ENCODE measurements at regions not wholly inside any gene's neighbourhood (a gene's known extent, or its start where the extent isn't known, plus 50 kb on each side); places are given as distances from the start of the nearest gene placed in this dataset.

GRCh38 chr6:15790116-15790515, 127.3 kb upstream of the DTNBP1 start:
- DNase-seq (no peak), ATAC-seq (replicated peaks in 1 of 4) (no peak)
- H3K36me3 Mint-ChIP-seq: no peaks in the 10 kb centered on the region
- H3K27me3 ChIP-seq (replicated peaks in 1 of 2; ENCODE audit: control insufficient read depth in 2 of 2, extremely low read depth in 1 of 2, insufficient read depth in 2 of 2, low read length in 1 of 2): no peaks in the 10 kb centered on the region
- H3K4me3 Mint-ChIP-seq: no peak overlapping the region
- H3K4me1 ChIP-seq (ENCODE audit: control insufficient read depth in 1 of 2, extremely low read depth in 1 of 2, insufficient read depth in 2 of 2, low read length in 2 of 2): no peaks in the 10 kb centered on the region
- ChIA-PET CTCF (no interaction called here), POLR2A (interaction anchor here in 1 of 2 donors (0.6 kb wide), 1 partner anchor 11 kb away, joined by 3 read pairs; no protein-coding TSS in a partner anchor)
- no peak overlapping the region for H3K27ac ChIP-seq (ENCODE audit: low read length)
- no peak overlapping the region for H3K4me3 ChIP-seq (ENCODE audit: control insufficient read depth in 1 of 2, extremely low read depth in 1 of 2, low read length in 1 of 2)
- no peak overlapping the region for H3K27ac Mint-ChIP-seq
- H3K9me3 ChIP-seq: no peaks in the 10 kb centered on the region
- WGBS (ENCODE audit: insufficient coverage): no CpG with 5 or more reads among the region's 1 CpG
- H3K4me1 Mint-ChIP-seq: no peaks in the 10 kb centered on the region
- peaks cover 0 to 2% of the 10 kb centered on the region in 2 donors for H3K27me3 Mint-ChIP-seq
- H3K9me3 Mint-ChIP-seq: peaks cover 0 to 4% (median 0%) of the 10 kb centered on the region in 3 donors
- H3K36me3 ChIP-seq (ENCODE audit: control insufficient read depth in 2 of 2, extremely low read depth in 1 of 2, insufficient read depth in 1 of 2, low read length in 1 of 2): no peaks in the 10 kb centered on the region

DNA sequence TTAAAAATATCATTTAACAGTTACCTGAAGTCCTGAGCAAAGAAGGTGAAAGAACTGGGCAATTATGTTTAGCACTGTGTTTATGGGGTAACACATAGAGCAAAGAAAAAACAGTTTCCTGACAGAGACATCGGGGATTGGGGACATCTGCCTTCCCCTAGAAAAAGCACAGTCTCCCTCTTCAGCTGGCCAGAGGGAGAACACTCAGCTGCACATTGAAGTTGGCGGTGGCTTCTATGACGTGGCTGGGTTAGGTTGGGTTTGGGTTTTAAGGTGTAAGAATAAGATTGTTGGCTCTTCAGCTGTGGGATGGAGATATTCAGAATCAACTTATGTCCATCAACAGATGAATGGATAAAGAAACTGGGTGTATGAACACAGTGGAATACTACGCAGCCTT, 124.0 kb upstream of the DTNBP1 start:
- Mint-ChIP-seq H3K27me3 (peaks cover 0 to 2% of the 10 kb centered on the region in 2 donors), H3K9me3 (peaks cover 0 to 4% (median 0%) of the 10 kb centered on the region in 3 donors), H3K4me1 (no peaks in the 10 kb centered on the region), H3K36me3 (no peaks in the 10 kb centered on the region), H3K4me3 (no peak overlapping the region), H3K27ac (no peak overlapping the region)
- Histone ChIP-seq H3K36me3 (ENCODE audit: control insufficient read depth in 2 of 2, extremely low read depth in 1 of 2, insufficient read depth in 1 of 2, low read length in 1 of 2) (no peaks in the 10 kb centered on the region), H3K27me3 (replicated peaks in 1 of 2; ENCODE audit: control insufficient read depth in 2 of 2, extremely low read depth in 1 of 2, insufficient read depth in 2 of 2, low read length in 1 of 2) (no peaks in the 10 kb centered on the region), H3K27ac (ENCODE audit: low read length) (no peak overlapping the region), H3K9me3 (no peaks in the 10 kb centered on the region), H3K4me1 (ENCODE audit: control insufficient read depth in 1 of 2, extremely low read depth in 1 of 2, insufficient read depth in 2 of 2, low read length in 2 of 2) (no peaks in the 10 kb centered on the region), H3K4me3 (ENCODE audit: control insufficient read depth in 1 of 2, extremely low read depth in 1 of 2, low read length in 1 of 2) (no peak overlapping the region)
- no peak for ATAC-seq (replicated peaks in 1 of 4)
- ChIA-PET CTCF (no interaction called here), POLR2A (no interaction called here)
- no CpG with 5 or more reads among the region's 4 CpGs for WGBS (ENCODE audit: insufficient coverage)
- DNase-seq: no peak

- ATAC-seq (replicated peaks in 1 of 4): no peak
Observed at GRCh38 chr6:15783484-15783883, 120.7 kb upstream of the DTNBP1 start.

DNA sequence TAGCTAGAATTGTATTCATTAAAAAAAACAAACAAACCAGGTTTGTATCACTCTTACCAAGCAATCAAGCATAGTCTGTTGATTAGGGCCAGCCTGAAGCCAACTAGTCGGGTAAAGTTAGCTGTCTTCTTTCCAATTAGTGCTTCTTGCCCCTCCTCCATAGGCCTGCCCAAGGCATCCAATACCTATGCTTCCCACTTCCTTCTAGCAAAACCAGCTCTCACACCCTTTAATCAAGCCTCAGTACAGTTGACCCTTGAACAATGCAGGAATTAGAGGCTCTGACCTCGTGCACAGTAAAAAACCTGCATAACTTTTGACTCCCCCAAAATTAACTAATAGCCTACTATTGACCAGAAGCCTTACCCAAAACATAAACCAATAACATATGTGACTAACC, 119.1 kb upstream of the DTNBP1 start:
- Histone ChIP-seq H3K4me3 (ENCODE audit: control insufficient read depth in 1 of 2, extremely low read depth in 1 of 2, low read length in 1 of 2) (no peak overlapping the region), H3K36me3 (ENCODE audit: control insufficient read depth in 2 of 2, extremely low read depth in 1 of 2, insufficient read depth in 1 of 2, low read length in 1 of 2) (no peaks in the 10 kb centered on the region), H3K4me1 (ENCODE audit: control insufficient read depth in 1 of 2, extremely low read depth in 1 of 2, insufficient read depth in 2 of 2, low read length in 2 of 2) (no peaks in the 10 kb centered on the region), H3K9me3 (no peaks in the 10 kb centered on the region), H3K27ac (ENCODE audit: low read length) (no peak overlapping the region), H3K27me3 (replicated peaks in 1 of 2; ENCODE audit: control insufficient read depth in 2 of 2, extremely low read depth in 1 of 2, insufficient read depth in 2 of 2, low read length in 1 of 2) (peaks cover 0 to 3% of the 10 kb centered on the region in 2 experiments)
- H3K36me3 Mint-ChIP-seq: no peaks in the 10 kb centered on the region
- DNase-seq (no peak), ATAC-seq (replicated peaks in 1 of 4) (no peak)
- no peak overlapping the region for H3K4me3 Mint-ChIP-seq
- 100% methylated on average over 1 of the region's 2 CpGs for WGBS (ENCODE audit: insufficient coverage)
- ChIA-PET POLR2A (no interaction called here), CTCF (no interaction called here)
- H3K27me3 Mint-ChIP-seq: peaks cover 2 to 3% of the 10 kb centered on the region in 2 donors
- H3K27ac Mint-ChIP-seq: no peak overlapping the region
- peaks cover 0 to 4% (median 0%) of the 10 kb centered on the region in 3 donors for H3K9me3 Mint-ChIP-seq
- H3K4me1 Mint-ChIP-seq: no peaks in the 10 kb centered on the region

More at GRCh38 chr6:15783484-15783883, 120.7 kb upstream of the DTNBP1 start:
- Histone ChIP-seq H3K9me3 (no peaks in the 10 kb centered on the region), H3K36me3 (ENCODE audit: control insufficient read depth in 2 of 2, extremely low read depth in 1 of 2, insufficient read depth in 1 of 2, low read length in 1 of 2) (no peaks in the 10 kb centered on the region), H3K27ac (ENCODE audit: low read length) (no peak overlapping the region), H3K4me1 (ENCODE audit: control insufficient read depth in 1 of 2, extremely low read depth in 1 of 2, insufficient read depth in 2 of 2, low read length in 2 of 2) (no peaks in the 10 kb centered on the region), H3K27me3 (replicated peaks in 1 of 2; ENCODE audit: control insufficient read depth in 2 of 2, extremely low read depth in 1 of 2, insufficient read depth in 2 of 2, low read length in 1 of 2) (no peaks in the 10 kb centered on the region), H3K4me3 (ENCODE audit: control insufficient read depth in 1 of 2, extremely low read depth in 1 of 2, low read length in 1 of 2) (no peak overlapping the region)
- POLR2A ChIA-PET: no interaction called here
- WGBS (ENCODE audit: insufficient coverage): 86% methylated on average over 1 of the region's 3 CpGs
- H3K36me3 Mint-ChIP-seq: no peaks in the 10 kb centered on the region
- CTCF ChIA-PET: no interaction called here
- no peak overlapping the region for H3K4me3 Mint-ChIP-seq
- H3K27me3 Mint-ChIP-seq: peaks cover 2 to 3% of the 10 kb centered on the region in 2 donors
- no peaks in the 10 kb centered on the region for H3K4me1 Mint-ChIP-seq
- peaks cover 0 to 4% (median 0%) of the 10 kb centered on the region in 3 donors for H3K9me3 Mint-ChIP-seq
- no peak overlapping the region for H3K27ac Mint-ChIP-seq
- no peak for DNase-seq

GRCh38 chr6:15781333-15781732, 118.5 kb upstream of the DTNBP1 start:
- Mint-ChIP-seq H3K4me3 (no peak overlapping the region), H3K36me3 (no peaks in the 10 kb centered on the region), H3K9me3 (peaks cover 0 to 4% (median 0%) of the 10 kb centered on the region in 3 donors), H3K4me1 (no peaks in the 10 kb centered on the region), H3K27ac (no peak overlapping the region), H3K27me3 (peaks cover 2 to 3% of the 10 kb centered on the region in 2 donors)
- H3K4me3 ChIP-seq (ENCODE audit: control insufficient read depth in 1 of 2, extremely low read depth in 1 of 2, low read length in 1 of 2): no peak overlapping the region
- ATAC-seq (replicated peaks in 1 of 4) (no peak), DNase-seq (no peak)
- ChIA-PET POLR2A (no interaction called here), CTCF (no interaction called here)
- no peaks in the 10 kb centered on the region for H3K4me1 ChIP-seq (ENCODE audit: control insufficient read depth in 1 of 2, extremely low read depth in 1 of 2, insufficient read depth in 2 of 2, low read length in 2 of 2)
- no CpG with 5 or more reads among the region's 3 CpGs for WGBS (ENCODE audit: insufficient coverage)
- H3K36me3 ChIP-seq (ENCODE audit: control insufficient read depth in 2 of 2, extremely low read depth in 1 of 2, insufficient read depth in 1 of 2, low read length in 1 of 2): no peaks in the 10 kb centered on the region
- no peak overlapping the region for H3K27ac ChIP-seq (ENCODE audit: low read length)
- no peaks in the 10 kb centered on the region for H3K9me3 ChIP-seq
- H3K27me3 ChIP-seq (replicated peaks in 1 of 2; ENCODE audit: control insufficient read depth in 2 of 2, extremely low read depth in 1 of 2, insufficient read depth in 2 of 2, low read length in 1 of 2): peaks cover 0 to 3% of the 10 kb centered on the region in 2 experiments

DNA sequence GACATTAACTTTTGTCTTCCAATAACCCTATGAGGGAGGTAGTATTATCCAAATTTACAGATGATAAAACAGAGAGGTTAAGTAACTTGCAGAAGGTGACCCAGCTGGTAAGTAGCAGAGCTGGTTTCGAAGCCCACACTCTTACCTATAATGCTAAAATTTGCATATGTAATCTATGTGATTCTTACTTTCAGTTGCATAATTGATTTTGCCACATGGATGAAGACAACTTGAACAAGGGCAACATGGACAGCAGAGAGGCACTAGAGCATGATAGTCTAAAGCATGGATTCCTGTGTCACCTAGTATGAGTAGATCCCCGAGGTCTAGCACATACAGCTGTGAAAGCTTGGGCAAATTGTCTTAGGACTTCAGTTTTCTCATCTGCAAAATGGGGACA, 117.6 kb upstream of the DTNBP1 start:
- Mint-ChIP-seq H3K4me1 (no peaks in the 10 kb centered on the region), H3K9me3 (peaks cover 0 to under 1% (median 0%) of the 10 kb centered on the region in 3 donors), H3K27ac (no peak overlapping the region), H3K27me3 (peaks cover 2 to 3% of the 10 kb centered on the region in 2 donors), H3K4me3 (no peak overlapping the region), H3K36me3 (no peaks in the 10 kb centered on the region)
- peaks cover 0 to 3% of the 10 kb centered on the region in 2 experiments for H3K27me3 ChIP-seq (replicated peaks in 1 of 2; ENCODE audit: control insufficient read depth in 2 of 2, extremely low read depth in 1 of 2, insufficient read depth in 2 of 2, low read length in 1 of 2)
- H3K36me3 ChIP-seq (ENCODE audit: control insufficient read depth in 2 of 2, extremely low read depth in 1 of 2, insufficient read depth in 1 of 2, low read length in 1 of 2): no peaks in the 10 kb centered on the region
- WGBS (ENCODE audit: insufficient coverage): no CpG with 5 or more reads among the region's 2 CpGs
- H3K4me3 ChIP-seq (ENCODE audit: control insufficient read depth in 1 of 2, extremely low read depth in 1 of 2, low read length in 1 of 2): no peak overlapping the region
- ATAC-seq (replicated peaks in 1 of 4): no peak
- ChIA-PET POLR2A (no interaction called here), CTCF (no interaction called here)
- H3K27ac ChIP-seq (ENCODE audit: low read length): no peak overlapping the region
- DNase-seq: no peak
- no peaks in the 10 kb centered on the region for H3K4me1 ChIP-seq (ENCODE audit: control insufficient read depth in 1 of 2, extremely low read depth in 1 of 2, insufficient read depth in 2 of 2, low read length in 2 of 2)
- no peaks in the 10 kb centered on the region for H3K9me3 ChIP-seq

- DNase-seq (no peak), ATAC-seq (replicated peaks in 1 of 4) (no peak)
- POLR2A ChIA-PET: no interaction called here
- 92% methylated on average over 3 of the region's 3 CpGs for WGBS (ENCODE audit: insufficient coverage)
- Mint-ChIP-seq H3K27ac (no peak overlapping the region), H3K4me1 (no peaks in the 10 kb centered on the region), H3K36me3 (no peaks in the 10 kb centered on the region), H3K4me3 (no peak overlapping the region), H3K27me3 (peaks cover 2 to 3% of the 10 kb centered on the region in 2 donors), H3K9me3 (no peaks in the 10 kb centered on the region)
- Histone ChIP-seq H3K9me3 (no peaks in the 10 kb centered on the region), H3K4me1 (ENCODE audit: control insufficient read depth in 1 of 2, extremely low read depth in 1 of 2, insufficient read depth in 2 of 2, low read length in 2 of 2) (no peaks in the 10 kb centered on the region), H3K27ac (ENCODE audit: low read length) (no peak overlapping the region), H3K36me3 (ENCODE audit: control insufficient read depth in 2 of 2, extremely low read depth in 1 of 2, insufficient read depth in 1 of 2, low read length in 1 of 2) (no peaks in the 10 kb centered on the region), H3K27me3 (replicated peaks in 1 of 2; ENCODE audit: control insufficient read depth in 2 of 2, extremely low read depth in 1 of 2, insufficient read depth in 2 of 2, low read length in 1 of 2) (peaks cover 0 to 3% of the 10 kb centered on the region in 2 experiments), H3K4me3 (ENCODE audit: control insufficient read depth in 1 of 2, extremely low read depth in 1 of 2, low read length in 1 of 2) (no peak overlapping the region)
- CTCF ChIA-PET: no interaction called here
Observed at GRCh38 chr6:15779726-15780125, 116.9 kb upstream of the DTNBP1 start.
